ENCODE measurements at regions not wholly inside any gene's neighbourhood (a gene's known extent, or its start where the extent isn't known, plus 50 kb on each side); places are given as distances from the start of the nearest gene placed in this dataset.

DNA sequence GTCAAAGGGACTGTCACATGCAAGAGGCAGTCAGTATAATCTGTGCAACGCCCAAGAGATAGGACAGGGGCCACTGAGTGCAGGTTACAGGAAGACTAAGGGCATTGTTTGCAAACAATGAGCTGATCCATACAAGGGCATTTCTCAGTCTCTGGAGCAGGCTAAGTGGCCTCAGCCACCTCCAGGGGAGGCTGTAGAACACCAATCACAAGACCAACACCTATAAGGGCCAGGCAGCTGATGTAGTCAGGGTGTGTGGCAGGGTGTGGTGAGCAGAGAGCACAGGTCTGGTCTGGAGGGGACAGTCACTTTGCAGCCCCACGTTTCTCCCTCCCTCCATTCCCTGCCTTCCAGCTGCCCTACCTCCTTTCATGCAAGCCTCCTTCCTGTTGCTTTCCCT is 83.2 kb upstream of the ADRA1B start:
- no peak for DNase-seq

DNA sequence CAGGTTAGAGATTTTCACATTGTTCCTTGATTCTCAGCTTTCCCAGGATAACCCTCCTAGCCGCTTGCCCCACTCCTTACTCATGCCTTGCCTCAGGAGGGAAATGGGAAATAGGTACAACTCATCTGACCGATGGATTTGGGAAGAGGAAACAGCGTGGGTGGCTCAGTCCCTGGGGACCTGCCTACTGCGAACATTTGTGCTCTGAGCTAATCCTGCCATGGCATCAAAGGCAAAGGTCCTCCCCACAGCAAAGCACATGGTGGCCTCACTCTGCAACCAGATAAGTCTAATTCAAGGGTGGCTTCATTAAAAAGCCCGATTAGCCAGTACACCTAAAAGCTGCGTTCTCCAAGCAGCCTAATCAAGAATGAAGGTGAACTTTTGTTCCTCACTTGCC is 82.4 kb upstream of the ADRA1B start:
- no peak for DNase-seq

DNA sequence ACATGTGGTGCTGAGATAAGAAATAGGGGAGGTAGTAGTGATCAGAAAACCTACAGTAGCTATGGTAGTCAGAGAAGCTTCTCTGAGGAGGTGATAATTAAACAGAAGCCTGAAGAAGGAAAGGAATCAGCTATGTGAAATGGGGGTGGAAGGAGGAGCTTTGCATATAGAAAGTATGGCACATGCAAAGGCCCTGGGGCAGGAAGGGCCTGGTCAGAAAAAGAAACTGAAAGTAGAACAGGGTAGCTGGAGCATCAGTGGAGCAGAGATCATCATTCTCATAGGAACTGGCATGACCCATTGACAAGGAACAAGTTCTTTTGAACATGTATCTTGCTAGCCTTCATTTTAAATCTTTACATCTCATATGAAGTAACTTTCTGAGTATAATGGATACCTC is 80.7 kb upstream of the ADRA1B start:
- no peak for DNase-seq

DNA sequence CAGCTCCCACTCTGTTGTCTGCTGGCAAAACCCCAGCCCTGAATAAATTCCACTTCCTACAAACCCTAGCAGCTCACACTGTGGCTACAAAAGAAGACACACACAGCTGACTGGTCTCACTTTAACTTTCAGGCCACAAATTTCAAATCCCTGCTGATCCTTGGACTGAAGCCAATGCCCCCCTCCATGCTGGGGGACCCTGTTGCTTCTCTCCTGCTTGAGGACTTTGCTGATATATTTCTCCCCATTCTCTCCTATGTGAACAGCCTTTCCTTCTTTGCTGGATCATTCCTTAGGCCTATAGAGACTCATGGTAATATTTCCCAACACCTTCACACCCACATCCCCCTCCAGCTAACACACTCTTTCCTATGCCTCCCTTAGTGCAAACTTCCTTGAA is 79.6 kb upstream of the ADRA1B start:
- no peak for DNase-seq

DNA sequence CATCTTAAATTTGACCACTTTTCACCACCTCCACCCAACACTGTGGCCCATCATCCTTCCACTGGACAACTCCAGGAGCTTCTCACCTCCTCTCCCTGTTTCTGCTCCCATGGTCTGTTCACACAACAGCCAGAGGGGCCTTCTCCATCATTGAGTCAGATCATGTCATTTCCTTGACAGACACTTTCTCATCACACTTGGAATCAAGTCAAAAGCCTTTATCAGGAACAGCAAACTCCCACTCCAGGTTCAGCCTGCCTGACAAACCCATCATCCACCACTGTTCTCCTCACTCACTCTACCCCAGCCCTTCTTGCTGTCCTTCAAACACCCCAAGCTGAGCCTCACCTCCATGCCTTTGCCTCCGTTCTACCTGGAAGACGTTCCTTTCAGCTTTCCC is 78.4 kb upstream of the ADRA1B start:
- DNase-seq = no peak

DNA sequence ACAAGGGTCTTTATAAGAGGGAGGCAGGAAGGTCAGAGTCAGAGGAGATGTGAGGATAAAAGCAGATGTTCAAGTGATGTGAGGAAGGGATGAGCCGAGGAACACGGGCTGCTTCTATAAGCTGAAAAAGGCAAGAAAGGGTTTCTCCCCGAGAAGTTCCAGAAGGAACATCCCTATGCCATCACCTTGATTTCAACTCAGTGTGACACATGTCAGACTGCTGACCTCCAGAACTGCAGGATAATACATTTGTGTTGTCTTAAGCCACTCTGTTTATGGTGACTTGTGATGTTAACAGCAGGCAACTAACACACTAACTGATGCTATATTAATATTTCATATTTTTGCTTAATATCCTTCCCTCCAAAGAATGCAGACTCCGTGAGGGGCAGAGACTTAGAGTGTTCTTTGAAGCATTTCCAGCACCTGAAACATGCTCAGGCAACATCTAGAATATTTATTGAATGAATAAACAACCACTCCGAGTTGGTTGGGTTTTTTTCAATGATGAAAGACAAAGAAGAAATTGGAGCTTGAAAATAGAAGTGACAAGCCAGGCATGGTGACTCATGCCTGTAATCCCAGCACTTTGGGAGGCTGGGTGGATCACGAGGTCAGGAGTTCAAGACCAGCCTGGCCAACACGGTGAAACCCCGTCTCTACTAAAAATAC is 77.6 kb upstream of the ADRA1B start:
- no peak for DNase-seq

DNA sequence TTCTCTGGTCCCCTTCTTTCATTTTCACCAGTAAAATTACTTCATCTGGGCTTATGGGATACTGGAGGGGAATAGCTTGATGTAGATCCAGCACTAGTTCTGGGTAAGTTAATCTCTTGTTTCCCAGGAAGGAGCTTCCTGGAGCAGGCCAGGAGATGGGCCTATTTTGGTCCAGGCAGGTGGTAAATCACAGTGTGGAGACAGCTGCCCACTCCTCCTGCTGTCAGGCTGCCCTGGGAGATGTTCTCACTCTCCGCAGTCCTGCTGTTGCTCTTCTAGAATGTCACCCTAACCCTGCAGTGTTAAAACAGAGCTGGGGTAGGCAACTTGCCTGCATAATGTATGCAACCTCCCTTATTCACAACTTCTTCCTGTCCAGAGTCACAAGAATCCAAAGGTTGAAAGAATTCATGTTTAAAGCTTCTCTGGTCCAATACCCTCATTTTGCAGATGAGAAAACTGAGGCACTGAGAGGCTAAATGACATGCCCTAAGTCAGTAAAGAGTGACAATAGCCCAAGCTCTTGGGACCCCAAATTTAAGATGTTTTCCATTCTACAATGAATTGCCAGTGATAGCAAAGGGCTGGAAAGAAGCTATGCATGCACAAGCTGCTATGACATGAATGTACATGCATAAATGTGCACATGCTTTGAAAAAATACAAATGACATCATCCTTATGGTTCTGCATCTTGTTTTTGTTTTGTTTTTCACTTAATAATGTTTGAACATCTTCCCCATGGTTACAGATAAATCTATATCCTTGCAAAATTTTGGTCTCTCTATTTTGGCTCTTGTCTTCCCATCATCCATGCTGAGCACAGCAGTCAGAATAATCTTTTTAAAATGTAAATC is 71.8 kb upstream of the ADRA1B start:
- DNase-seq = no peak

DNA sequence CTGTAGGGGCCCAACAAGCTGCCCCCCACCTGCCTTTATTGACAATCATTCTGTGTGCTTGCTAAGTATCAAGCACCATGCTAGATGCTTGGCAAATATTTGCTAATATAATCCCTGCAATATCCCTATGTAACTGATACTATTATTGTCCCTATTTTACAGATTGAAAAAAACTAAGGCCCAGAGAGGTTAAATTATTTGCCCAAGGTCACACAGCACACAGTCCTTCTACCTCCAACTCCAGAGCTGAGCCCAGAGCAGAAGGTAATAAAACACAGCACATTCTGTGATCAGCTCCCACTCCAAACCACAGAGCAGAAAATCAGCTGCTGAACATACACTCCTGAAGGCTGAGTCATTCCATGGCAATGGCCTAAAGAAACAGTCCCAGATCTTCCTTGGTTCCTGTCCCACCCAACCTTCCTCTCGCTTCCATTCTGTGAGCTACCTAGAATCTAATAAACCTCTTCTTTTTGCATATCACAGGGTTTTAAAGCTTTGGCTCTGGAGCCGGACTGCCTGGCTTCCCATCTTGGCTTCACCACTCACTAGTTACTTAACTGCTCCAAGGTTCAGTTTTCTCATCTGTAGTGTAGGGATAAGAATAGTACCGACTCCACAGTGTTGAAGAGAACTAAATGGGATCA is 66.7 kb upstream of the ADRA1B start:
- no peak for DNase-seq

DNA sequence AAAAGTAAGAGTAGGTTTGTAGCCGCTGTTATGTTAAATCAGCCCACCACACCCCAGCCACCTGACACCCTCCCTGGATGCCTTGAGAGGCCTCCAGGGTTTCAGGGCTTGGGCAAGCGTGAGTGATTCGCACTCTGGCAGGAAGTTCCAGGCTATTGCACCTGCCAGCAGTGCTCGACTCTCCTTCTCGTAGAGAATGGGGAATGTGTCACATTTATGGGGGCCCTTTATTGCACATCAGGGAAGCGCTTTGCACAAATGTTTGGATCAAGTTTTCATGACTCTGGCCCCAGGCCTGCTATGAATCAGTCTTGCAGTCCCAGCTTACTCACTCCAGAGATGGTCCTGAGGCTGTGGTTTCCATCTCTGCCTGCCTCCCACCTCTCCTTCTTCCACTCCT is 66.1 kb upstream of the ADRA1B start:
- DNase-seq = no peak

DNA sequence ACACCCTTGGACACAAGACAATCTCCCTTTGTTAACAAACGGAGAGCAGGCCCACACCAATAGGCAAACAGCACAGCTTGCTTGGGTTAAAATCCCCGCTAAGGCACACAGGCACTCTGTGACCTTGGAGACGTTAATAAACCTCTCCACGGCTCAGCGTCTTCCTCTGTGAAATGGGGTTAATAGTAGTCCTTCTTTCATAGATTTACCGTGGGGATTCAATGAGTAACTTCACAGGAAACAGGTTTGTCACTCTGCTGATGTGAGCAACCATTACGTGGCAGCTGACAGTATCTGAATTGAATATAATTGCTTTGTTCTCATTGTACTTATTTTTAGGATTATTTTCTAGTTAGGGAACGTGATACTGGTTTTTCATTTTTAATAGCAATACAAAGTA is 65.2 kb upstream of the ADRA1B start:
- DNase-seq = no peak

DNA sequence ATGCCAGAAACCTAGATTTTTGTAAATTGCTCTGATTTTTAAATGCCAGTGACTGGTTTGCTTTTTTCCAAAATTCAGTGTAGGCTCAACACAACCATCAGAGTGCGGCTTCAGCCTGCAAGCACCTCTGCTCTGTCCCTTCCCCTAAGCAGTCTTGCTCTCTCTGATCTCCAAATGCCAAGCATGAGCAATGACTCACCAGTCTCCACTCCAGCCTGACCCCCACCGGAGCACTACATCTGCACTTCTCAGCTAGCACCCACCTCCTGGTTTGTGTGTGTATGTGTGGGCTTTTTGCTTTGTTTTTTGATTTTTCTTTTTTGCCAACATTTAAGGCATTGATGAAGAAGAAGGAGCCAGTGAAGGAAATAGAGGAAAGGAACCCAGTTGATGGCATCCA is 61.4 kb upstream of the ADRA1B start:
- no peak for DNase-seq

DNA sequence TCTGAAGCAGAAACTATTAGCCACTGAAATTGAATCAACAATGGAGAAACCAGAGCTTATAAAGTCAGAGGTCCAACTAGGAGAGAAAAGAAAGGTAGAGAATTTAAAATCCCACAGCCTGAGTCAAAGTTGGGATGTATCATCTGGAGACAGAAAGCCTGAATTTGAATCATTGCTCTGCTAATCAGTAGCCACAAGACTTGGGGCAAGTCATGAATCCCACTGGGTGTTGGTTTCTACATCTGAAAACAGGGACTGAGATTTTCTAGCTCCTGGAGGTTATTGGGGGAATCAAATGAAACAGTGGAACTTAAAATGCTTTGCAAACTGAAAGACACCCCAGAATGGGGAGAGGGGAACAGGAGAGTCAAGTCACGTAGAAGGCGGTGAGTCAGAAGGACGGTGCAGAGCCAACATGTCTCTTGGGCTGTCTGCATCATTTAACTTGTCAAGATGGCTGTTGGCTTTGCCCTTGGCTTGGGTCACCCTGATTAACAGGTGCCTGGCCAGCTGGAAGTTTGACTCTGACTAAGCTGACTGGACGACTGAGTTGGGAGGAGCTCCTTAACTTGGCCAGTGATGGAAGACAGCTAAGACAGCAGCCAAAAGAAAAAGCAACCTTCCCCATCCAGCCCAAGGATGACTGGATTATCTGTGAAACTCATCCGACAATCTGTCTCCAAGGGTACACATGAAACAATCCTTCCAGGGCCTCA is 60.6 kb upstream of the ADRA1B start:
- DNase-seq = no peak

DNA sequence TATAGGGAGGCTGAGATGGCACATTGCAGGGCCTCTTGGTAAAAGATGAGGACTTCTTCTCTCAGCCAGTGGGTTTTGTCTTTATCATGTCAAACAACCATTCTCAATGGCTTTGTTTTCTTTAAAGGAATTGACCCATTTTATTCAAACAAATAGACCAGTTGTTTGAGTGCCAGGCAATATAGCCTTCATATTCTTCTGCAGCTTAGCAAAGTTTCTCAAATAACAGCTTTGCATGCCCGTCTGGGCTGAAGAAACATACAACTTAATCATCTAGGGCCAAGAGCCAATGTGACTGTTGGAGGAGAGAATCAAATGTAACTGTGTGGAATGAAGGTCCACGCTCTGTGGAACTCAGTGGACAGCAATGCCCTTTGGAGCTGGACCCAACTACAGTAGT is 57.4 kb upstream of the ADRA1B start:
- no peak for DNase-seq

DNA sequence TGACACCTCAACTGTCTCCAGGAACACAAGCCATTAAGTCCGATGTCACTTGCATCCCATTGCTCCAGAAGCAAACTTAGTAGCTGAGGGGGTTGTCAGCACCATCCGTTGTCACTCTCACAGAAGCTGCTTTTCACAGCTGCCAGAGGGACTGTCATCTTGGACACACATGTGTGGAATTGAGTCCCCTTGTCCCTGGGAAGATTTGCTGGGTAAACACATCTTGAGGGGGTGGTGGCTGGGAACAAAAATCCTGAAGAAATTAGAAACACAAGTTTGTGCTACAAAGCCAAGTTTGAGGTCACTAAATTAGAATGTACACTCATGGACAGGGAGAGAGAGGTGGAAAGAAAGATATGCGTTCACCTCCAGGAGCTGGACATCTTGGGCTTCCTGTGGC is 55.2 kb upstream of the ADRA1B start:
- no peak for DNase-seq

DNA sequence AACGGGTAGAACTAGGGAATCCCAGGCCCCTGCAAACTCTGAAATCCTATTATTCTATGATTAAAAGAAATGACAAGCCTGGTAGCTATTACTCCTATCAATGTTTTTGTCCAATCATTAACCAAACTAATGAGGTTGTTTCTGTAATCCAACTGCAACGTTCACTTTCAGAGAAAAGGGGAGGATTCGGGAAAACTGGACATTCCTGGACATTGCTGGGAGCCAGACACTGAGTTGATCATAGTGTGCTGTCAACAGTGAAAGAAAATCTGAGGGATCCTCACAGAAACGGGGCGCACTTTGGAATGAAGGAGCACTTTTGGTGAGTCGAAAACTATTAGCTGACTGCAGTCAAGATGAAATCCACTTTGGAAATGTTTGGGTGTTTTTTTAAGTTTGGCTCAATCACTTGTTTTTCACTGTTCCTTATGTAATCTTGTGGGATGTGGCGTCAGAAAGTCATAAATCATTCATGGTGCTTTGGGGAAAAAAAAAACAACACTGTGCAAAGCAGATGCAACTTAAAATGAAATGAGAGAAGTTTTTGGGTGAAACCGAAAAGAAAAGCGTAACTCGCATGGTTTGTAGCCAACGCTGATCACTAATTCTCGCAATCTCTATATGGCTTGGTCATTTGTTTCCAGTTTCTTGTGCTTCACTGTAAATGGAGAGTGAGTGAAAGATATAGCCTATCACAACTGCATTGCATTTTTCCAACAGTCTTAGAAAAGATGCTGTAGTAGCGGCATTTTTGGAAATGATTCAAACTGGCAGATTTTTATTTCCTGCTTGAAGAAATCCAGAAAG is 51.2 kb upstream of the ADRA1B start:
- no peak for DNase-seq

DNA sequence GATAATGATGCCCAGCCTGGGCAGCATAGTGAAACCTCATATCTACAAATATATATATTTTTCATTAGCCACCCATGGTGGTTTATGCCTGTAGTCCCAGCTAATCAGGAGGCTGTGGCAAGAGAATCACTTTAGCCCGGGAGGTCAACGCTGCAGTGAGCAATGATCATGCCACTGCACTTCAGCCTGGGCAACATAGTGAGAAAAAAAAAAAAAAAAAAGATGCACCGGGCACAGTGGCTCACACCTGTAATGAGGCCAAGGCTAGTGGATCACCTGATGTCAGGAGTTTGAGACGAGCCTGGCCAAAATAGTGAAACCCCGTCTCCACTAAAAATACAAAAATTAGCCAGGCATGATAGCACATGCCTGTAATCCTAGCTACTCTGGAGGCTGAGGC is 50.2 kb upstream of the ADRA1B start:
- DNase-seq = no peak
